CD4-positive, alpha-beta T cell treated with Interleukin-4 for 1 hour (primary cell): ENCODE measurements at regions not wholly inside any gene's neighbourhood (a gene's known extent, or its start where the extent isn't known, plus 50 kb on each side); places are given as distances from the start of the nearest gene placed in this dataset.

Source experiments
- DNase-seq, 2 donors: peaks; one replicate each; pipeline ENCODE4 v3.0.0-alpha.2; 2020 to 2022

GRCh38 chr1:186735463-186735862, 55.2 kb upstream of the PTGS2 start:
- no peak for DNase-seq

GRCh38 chr1:186730951-186731729, 50.9 kb upstream of the PTGS2 start:
- no peak for DNase-seq
